MCF 10A (cell line): ENCODE measurements at regions not wholly inside any gene's neighbourhood (a gene's known extent, or its start where the extent isn't known, plus 50 kb on each side); places are given as distances from the start of the nearest gene placed in this dataset.

Experiments used
- BruUV-seq: library from RNA; stranded (reverse); fragments of 400-500 nt; replicated peaks from 2 replicates; lab custom pipeline; 2021; lab: Mats Ljungman, UMichigan
- CTCF ChIA-PET: fragments of 300-600 bp; sonication (Branson Sonifier 250); formaldehyde crosslinking; extraction: SDS; loops from one replicate; lab custom pipeline; 2021; ENCODE audit warnings: antibody characterized with exemption, inconsistent platforms; lab: Yijun Ruan, JAX
- POLR2A ChIA-PET: fragments of 300-600, 350-650 bp; sonication (Branson Sonifier 250); formaldehyde crosslinking; extraction: SDS; loops from one replicate; lab custom pipeline; 2020; ENCODE audit warnings: antibody characterized with exemption, inconsistent platforms; lab: Yijun Ruan, JAX
- DNase-seq: peaks from one replicate; pipeline ENCODE4 v3.0.0-alpha.2; 2018; ENCODE audit not compliant: unreplicated experiment
- H3K27ac Mint-ChIP-seq: one replicate; pipeline ENCODE4 v1.8.0; 2022; ENCODE audit warnings: mild to moderate bottlenecking, low read depth, mixed read lengths; ENCODE audit not compliant: unreplicated experiment
- H3K27me3 Mint-ChIP-seq: one replicate; pipeline ENCODE4 v1.8.0; 2022; ENCODE audit warnings: mixed read lengths; ENCODE audit not compliant: insufficient read depth, unreplicated experiment
- H3K36me3 Mint-ChIP-seq: one replicate; pipeline ENCODE4 v1.8.0; 2022; ENCODE audit warnings: mild to moderate bottlenecking, moderate library complexity, mixed read lengths; ENCODE audit not compliant: insufficient read depth, unreplicated experiment
- H3K4me1 Mint-ChIP-seq: one replicate; pipeline ENCODE4 v1.8.0; 2022; ENCODE audit warnings: mixed read lengths; ENCODE audit not compliant: insufficient read depth, unreplicated experiment
- H3K4me3 Mint-ChIP-seq: one replicate; pipeline ENCODE4 v1.8.0; 2022; ENCODE audit warnings: mild to moderate bottlenecking, moderate library complexity, mixed read lengths; ENCODE audit not compliant: unreplicated experiment
- H3K9me3 Mint-ChIP-seq: one replicate; pipeline ENCODE4 v1.8.0; 2022; ENCODE audit warnings: mixed read lengths; ENCODE audit not compliant: unreplicated experiment
- CTCF ChIP-seq: fragments of 200-600 bp; IDR thresholded peaks from one replicate; pipeline ENCODE4 v1.8.0; 2022; ENCODE audit warnings: antibody characterized with exemption, mild to moderate bottlenecking; ENCODE audit not compliant: unreplicated experiment
- intact Hi-C: fragments of 100-400 bp; cut with micrococcal nuclease; formaldehyde crosslinking; loops from 2 replicates; pipeline ENCODE4 v1.14.1; 2022

GRCh38 chr1:115140442-115141144 is 51.3 kb upstream of the TSPAN2 start:
- intact Hi-C loops: no loop called here
- Mint-ChIP-seq H3K4me3 (no peak overlapping the region), H3K27me3 (no peaks in the 10 kb centered on the region), H3K4me1 (peaks cover 22% of the 10 kb centered on the region), H3K36me3 (no peaks in the 10 kb centered on the region), H3K27ac (no peak overlapping the region), H3K9me3 (no peaks in the 10 kb centered on the region)
- BruUV-seq: no TSS peak
- no peak for DNase-seq
- POLR2A ChIA-PET: interaction anchor here (0.7 to 1.2 kb wide), 3 partner anchors 36 to 191 kb away, joined by 3 to 5 read pairs (median 4); no protein-coding TSS in a partner anchor
- no peak for TF ChIP-seq CTCF
- CTCF ChIA-PET: interaction anchor here (0.6 to 13.9 kb wide), 12 partner anchors 18 to 625 kb away, joined by 3 to 382 read pairs (median 8); no protein-coding TSS in a partner anchor

- POLR2A ChIA-PET: interaction anchor here (0.6 to 2.6 kb wide), 4 partner anchors 18 to 913 kb away, joined by 3 to 10 read pairs (median 4); no protein-coding TSS in a partner anchor
These were observed 50.1 kb upstream of the TSPAN2 start for GRCh38 chr1:115139381-115139780.

More at GRCh38 chr1:115139381-115139780, 50.1 kb upstream of the TSPAN2 start:
- no peaks in the 10 kb centered on the region for H3K9me3 Mint-ChIP-seq
- no peak for TF ChIP-seq CTCF
- H3K4me3 Mint-ChIP-seq: no peak overlapping the region
- H3K4me1 Mint-ChIP-seq: peaks cover 33% of the 10 kb centered on the region
- H3K27ac Mint-ChIP-seq: no peak overlapping the region
- H3K36me3 Mint-ChIP-seq: no peaks in the 10 kb centered on the region
- CTCF ChIA-PET: interaction anchor here (0.6 to 13.9 kb wide), 31 partner anchors 14 to 634 kb away, joined by 3 to 382 read pairs (median 5); no protein-coding TSS in a partner anchor
- no peak for DNase-seq
- BruUV-seq: no TSS peak
- intact Hi-C loops: loop anchor here (1.0 to 5.0 kb wide), 10 partner anchors 27 to 633 kb away; no protein-coding TSS in a partner anchor
- H3K27me3 Mint-ChIP-seq: no peaks in the 10 kb centered on the region
